Left lung (tissue), 4 donors: ENCODE measurements at regions not wholly inside any gene's neighbourhood (a gene's known extent, or its start where the extent isn't known, plus 50 kb on each side); places are given as distances from the start of the nearest gene placed in this dataset.

Experiments used
- ATAC-seq: fragments of 200-7000 bp; cut with Tn5 transposase; one replicate; pipeline ENCODE4 v1.9.1; 2020; ENCODE audit warnings: moderate library complexity
- DNase-seq, 4 donors: peaks; one replicate each; pipeline ENCODE4 v3.0.0-alpha.2; 2013 to 2020
- H3K27ac ChIP-seq, 2 donors: fragments of 200-600 bp; sonication (generic) in 1 of 2; one replicate each; pipeline versions ENCODE4 v1.5.0 to v1.8.0; 2020 to 2021
- H3K27me3 ChIP-seq, 2 donors: fragments of 200-600 bp; sonication (generic) in 1 of 2; one replicate each; pipeline versions ENCODE4 v1.5.0 to v1.8.0; 2020 to 2021
- H3K36me3 ChIP-seq, 2 donors: fragments of 200-600 bp; sonication (generic) in 1 of 2; one replicate each; pipeline versions ENCODE4 v1.5.0 to v1.8.0; 2020 to 2021
- H3K4me1 ChIP-seq, 2 donors: fragments of 200-600 bp; one replicate each; pipeline ENCODE4 v1.8.0; 2021
- H3K4me3 ChIP-seq, 2 donors: fragments of 200-600 bp; sonication (generic) in 1 of 2; one replicate each; pipeline versions ENCODE4 v1.5.0 to v1.8.0; 2020 to 2021; ENCODE audit warnings: mild to moderate bottlenecking in 1 of 2
- H3K9me3 ChIP-seq, 2 donors: fragments of 200-600 bp; sonication (generic) in 1 of 2; one replicate each; pipeline versions ENCODE4 v1.5.0 to v1.8.0; 2020 to 2021
- intact Hi-C, 2 donors: fragments of 100-400 bp; cut with DNase I; formaldehyde crosslinking; loops; one replicate each; pipeline versions ENCODE4 v1.11.2 to v1.14.2; 2022
- TF ChIP-seq, protein P1 (sequence below), 2 donors: fragments of 200-600 bp; sonication (generic) in 1 of 2; IDR thresholded peaks; one replicate each; pipeline versions ENCODE4 v1.5.0 to v1.8.0; 2021; ENCODE audit warnings: antibody characterized with exemption in 2 of 2
- donor health status: DM: no; HTN: yes; CAD: no.
- donor health status: DM: no; HTN: no; CAD: no.

DNA sequence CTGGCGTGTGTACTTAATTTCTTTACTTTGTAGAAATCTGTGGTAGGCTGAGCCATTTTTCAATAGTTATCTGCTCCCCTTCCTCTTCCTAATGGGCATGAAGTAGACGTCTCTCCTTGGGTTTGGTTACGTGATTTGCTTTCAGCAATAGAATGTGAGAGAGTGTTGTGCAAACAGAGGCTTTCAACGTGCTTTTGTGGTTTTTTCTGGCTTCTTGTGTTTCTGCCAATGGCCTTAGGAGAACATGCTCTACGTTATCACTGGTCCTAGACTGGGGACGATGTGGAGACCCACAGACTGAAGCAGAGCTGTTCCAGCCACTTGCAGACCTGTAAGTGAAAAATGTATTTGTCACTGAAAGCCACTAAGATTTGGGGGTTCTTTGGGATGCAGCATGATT lies 107.2 kb upstream of the NPTX2 start:
- no peak overlapping the region for H3K4me3 ChIP-seq
- DNase-seq (no peak), ATAC-seq (no peak)
- no peak overlapping the region for H3K27ac ChIP-seq
- no peaks in the 10 kb centered on the region for H3K36me3 ChIP-seq
- no peaks in the 10 kb centered on the region for H3K27me3 ChIP-seq
- no peaks in the 10 kb centered on the region for H3K9me3 ChIP-seq
- TF ChIP-seq, protein P1, sequence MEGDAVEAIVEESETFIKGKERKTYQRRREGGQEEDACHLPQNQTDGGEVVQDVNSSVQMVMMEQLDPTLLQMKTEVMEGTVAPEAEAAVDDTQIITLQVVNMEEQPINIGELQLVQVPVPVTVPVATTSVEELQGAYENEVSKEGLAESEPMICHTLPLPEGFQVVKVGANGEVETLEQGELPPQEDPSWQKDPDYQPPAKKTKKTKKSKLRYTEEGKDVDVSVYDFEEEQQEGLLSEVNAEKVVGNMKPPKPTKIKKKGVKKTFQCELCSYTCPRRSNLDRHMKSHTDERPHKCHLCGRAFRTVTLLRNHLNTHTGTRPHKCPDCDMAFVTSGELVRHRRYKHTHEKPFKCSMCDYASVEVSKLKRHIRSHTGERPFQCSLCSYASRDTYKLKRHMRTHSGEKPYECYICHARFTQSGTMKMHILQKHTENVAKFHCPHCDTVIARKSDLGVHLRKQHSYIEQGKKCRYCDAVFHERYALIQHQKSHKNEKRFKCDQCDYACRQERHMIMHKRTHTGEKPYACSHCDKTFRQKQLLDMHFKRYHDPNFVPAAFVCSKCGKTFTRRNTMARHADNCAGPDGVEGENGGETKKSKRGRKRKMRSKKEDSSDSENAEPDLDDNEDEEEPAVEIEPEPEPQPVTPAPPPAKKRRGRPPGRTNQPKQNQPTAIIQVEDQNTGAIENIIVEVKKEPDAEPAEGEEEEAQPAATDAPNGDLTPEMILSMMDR (IDR thresholded peaks at IDR 0.05) = no peak
- intact Hi-C loops = no loop called here
- no peaks in the 10 kb centered on the region for H3K4me1 ChIP-seq

DNA sequence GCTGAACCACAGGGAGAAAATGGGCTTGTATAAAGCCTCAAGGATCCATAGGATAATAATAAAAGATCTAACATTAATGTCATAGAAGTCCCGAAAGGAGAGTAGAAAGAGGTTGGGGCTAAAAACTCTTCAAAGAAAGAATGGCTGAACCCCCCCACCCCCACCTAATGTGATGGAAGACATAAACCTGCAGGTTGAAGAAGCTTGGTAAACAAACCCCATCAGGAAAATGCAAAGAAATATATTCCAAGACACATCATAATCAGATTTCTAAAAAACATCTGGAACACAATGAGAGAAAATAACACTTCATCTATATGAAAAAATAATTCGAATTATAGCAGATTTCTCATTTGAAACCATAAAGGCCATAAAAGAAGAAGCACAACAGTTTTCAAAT lies 105.6 kb upstream of the BAIAP2L1 start:
- no peaks in the 10 kb centered on the region for H3K4me1 ChIP-seq
- no peak for ATAC-seq
- no peak overlapping the region for H3K27ac ChIP-seq
- H3K4me3 ChIP-seq = no peak overlapping the region
- no peaks in the 10 kb centered on the region for H3K27me3 ChIP-seq
- no peak for DNase-seq
- intact Hi-C loops = no loop called here
- no peaks in the 10 kb centered on the region for H3K36me3 ChIP-seq
- TF ChIP-seq, protein P1 (IDR thresholded peaks at IDR 0.05) = no peak
- no peaks in the 10 kb centered on the region for H3K9me3 ChIP-seq

DNA sequence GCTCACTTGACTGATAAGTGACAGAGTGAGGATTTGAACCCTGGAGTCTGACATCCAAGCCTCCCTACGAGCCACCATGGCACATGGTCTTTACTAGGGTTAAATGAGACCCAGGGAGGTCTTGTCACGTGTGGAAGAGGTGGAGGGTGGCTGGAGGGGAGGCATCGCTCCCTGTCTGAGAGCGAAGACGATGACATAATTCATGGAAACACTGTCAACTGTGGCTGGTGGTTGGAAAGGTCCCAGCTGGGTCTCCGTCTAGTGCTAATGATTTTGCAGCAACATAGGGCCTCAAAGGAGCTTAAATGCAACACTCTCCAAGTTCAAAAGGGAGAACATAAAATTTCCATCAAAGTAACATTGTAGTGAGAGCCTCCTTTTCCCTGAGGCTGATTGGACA lies 99.9 kb upstream of the BAIAP2L1 start:
- H3K27ac ChIP-seq = no peak overlapping the region
- no peaks in the 10 kb centered on the region for H3K4me1 ChIP-seq
- H3K4me3 ChIP-seq = no peak overlapping the region
- intact Hi-C loops = no loop called here
- TF ChIP-seq, protein P1 (IDR thresholded peaks at IDR 0.05) = no peak
- DNase-seq = no peak
- H3K9me3 ChIP-seq = peaks cover 0 to 28% of the 10 kb centered on the region in 2 donors
- no peaks in the 10 kb centered on the region for H3K36me3 ChIP-seq
- no peak for ATAC-seq
- no peaks in the 10 kb centered on the region for H3K27me3 ChIP-seq

DNA sequence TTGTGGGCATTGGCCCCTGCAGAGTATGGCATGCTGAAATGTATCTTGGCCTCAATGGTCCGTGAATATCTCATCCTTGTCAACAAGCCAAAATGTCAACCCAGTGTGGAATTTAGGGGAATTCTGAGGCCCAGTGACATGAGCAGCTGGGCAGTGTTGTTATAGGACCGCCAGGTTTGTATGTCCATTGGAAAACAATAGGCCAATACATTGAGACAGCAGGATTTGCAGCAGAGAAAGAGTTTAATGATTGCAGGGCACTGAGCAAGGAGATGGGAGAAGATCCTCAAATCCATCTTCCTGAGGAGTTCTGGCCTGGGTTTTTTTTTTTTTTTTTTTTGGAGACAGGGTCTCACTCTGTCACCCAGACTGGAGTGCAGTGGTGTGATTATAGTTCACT lies 95.7 kb upstream of the BAIAP2L1 start:
- no peak for DNase-seq
- no peaks in the 10 kb centered on the region for H3K4me1 ChIP-seq
- intact Hi-C loops = no loop called here
- no peaks in the 10 kb centered on the region for H3K36me3 ChIP-seq
- H3K9me3 ChIP-seq = peaks cover 0 to 29% of the 10 kb centered on the region in 2 donors
- TF ChIP-seq, protein P1 (IDR thresholded peaks at IDR 0.05) = no peak
- ATAC-seq = no peak
- H3K27me3 ChIP-seq = no peaks in the 10 kb centered on the region
- no peak overlapping the region for H3K27ac ChIP-seq
- H3K4me3 ChIP-seq = no peak overlapping the region

DNA sequence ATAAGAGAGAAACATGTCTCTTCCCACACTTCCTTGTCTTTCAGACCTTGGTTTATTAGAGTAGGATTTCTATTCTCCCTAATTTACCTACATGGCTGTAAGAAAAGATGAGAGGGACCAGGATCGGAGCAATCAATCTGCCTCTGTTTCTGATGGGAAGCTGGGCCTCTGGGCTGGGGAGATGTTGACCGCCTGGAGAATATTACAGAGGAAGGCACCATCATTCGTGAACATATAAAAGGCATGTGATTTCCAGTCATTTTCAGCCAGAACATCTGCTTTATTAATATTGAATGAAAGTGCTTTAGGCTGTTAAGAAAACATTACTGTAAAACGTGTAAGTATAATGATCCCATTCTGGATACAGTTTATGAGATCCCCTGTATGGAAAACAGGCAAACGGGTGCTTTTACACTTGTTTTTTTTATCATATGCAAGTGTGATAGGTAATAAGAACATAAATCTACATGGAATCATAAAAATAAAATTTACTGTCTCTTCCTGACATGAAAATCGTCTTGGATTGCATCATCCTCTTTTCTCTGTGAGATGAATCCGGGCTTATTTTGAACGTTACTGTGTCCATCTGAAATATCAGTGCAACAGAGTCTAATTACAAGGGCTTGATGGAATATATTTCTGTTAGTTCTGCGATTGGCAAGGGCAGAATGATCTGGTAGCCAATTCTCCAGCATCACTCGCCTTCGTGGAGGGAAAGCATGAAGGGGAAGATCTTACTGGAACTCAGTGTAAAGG lies 94.5 kb upstream of the BAIAP2L1 start:
- peaks cover 0 to 29% of the 10 kb centered on the region in 2 donors for H3K9me3 ChIP-seq
- ATAC-seq = no peak
- no peaks in the 10 kb centered on the region for H3K4me1 ChIP-seq
- H3K27ac ChIP-seq = no peak overlapping the region
- no peak overlapping the region for H3K4me3 ChIP-seq
- intact Hi-C loops = no loop called here
- TF ChIP-seq, protein P1 (IDR thresholded peaks at IDR 0.05) = no peak
- H3K27me3 ChIP-seq = no peaks in the 10 kb centered on the region
- H3K36me3 ChIP-seq = no peaks in the 10 kb centered on the region
- DNase-seq = no peak
